ENCODE measurements at regions not wholly inside any gene's neighbourhood (a gene's known extent, or its start where the extent isn't known, plus 50 kb on each side); places are given as distances from the start of the nearest gene placed in this dataset.

- Mint-ChIP-seq H3K27ac (no peak overlapping the region), H3K36me3 (ENCODE audit: low read depth) (no peaks in the 10 kb centered on the region), H3K27me3 (no peaks in the 10 kb centered on the region), H3K9me3 (no peaks in the 10 kb centered on the region), H3K4me3 (no peak overlapping the region), H3K4me1 (no peaks in the 10 kb centered on the region)
- no peak for DNase-seq
- CTCF ChIA-PET, result no interaction called here
- POLR2A ChIA-PET, result no interaction called here
Observed at GRCh38 chr2:145930318-145930717, 1410.4 kb upstream of the ZEB2 start.

- CTCF ChIA-PET, result no interaction called here
Observed at GRCh38 chr2:145927131-145927950, 1407.4 kb upstream of the ZEB2 start.

GRCh38 chr2:145925591-145925990 lies 1405.7 kb upstream of the ZEB2 start:
- no peak overlapping the region for H3K4me3 Mint-ChIP-seq

More at GRCh38 chr2:145927131-145927950, 1407.4 kb upstream of the ZEB2 start:
- Mint-ChIP-seq H3K4me3 (no peak overlapping the region), H3K4me1 (no peaks in the 10 kb centered on the region), H3K9me3 (no peaks in the 10 kb centered on the region), H3K27ac (no peak overlapping the region), H3K27me3 (no peaks in the 10 kb centered on the region), H3K36me3 (ENCODE audit: low read depth) (no peaks in the 10 kb centered on the region)
- POLR2A ChIA-PET, result no interaction called here
- DNase-seq, result no peak

GRCh38 chr2:145919477-145919876 lies 1399.6 kb upstream of the ZEB2 start:
- no peaks in the 10 kb centered on the region for H3K27me3 Mint-ChIP-seq
- CTCF ChIA-PET, result no interaction called here
- H3K27ac Mint-ChIP-seq, result no peak overlapping the region
- H3K36me3 Mint-ChIP-seq (ENCODE audit: low read depth), result no peaks in the 10 kb centered on the region
- H3K9me3 Mint-ChIP-seq, result no peaks in the 10 kb centered on the region
- no peak for DNase-seq
- no peak overlapping the region for H3K4me3 Mint-ChIP-seq
- POLR2A ChIA-PET, result no interaction called here
- no peaks in the 10 kb centered on the region for H3K4me1 Mint-ChIP-seq

More at GRCh38 chr2:145925591-145925990, 1405.7 kb upstream of the ZEB2 start:
- Mint-ChIP-seq H3K36me3 (ENCODE audit: low read depth) (no peaks in the 10 kb centered on the region), H3K27me3 (no peaks in the 10 kb centered on the region), H3K27ac (no peak overlapping the region), H3K4me1 (no peaks in the 10 kb centered on the region), H3K9me3 (no peaks in the 10 kb centered on the region)
- POLR2A ChIA-PET, result no interaction called here
- no peak for DNase-seq
- CTCF ChIA-PET, result no interaction called here

GRCh38 chr2:145918951-145919350 lies 1399.0 kb upstream of the ZEB2 start:
- Mint-ChIP-seq H3K9me3 (no peaks in the 10 kb centered on the region), H3K4me3 (no peak overlapping the region), H3K27me3 (no peaks in the 10 kb centered on the region), H3K27ac (no peak overlapping the region), H3K36me3 (ENCODE audit: low read depth) (no peaks in the 10 kb centered on the region), H3K4me1 (no peaks in the 10 kb centered on the region)
- POLR2A ChIA-PET, result no interaction called here
- DNase-seq, result no peak
- CTCF ChIA-PET, result no interaction called here

- Mint-ChIP-seq H3K36me3 (ENCODE audit: low read depth) (no peaks in the 10 kb centered on the region), H3K27me3 (no peaks in the 10 kb centered on the region), H3K27ac (no peak overlapping the region), H3K4me3 (no peak overlapping the region), H3K9me3 (no peaks in the 10 kb centered on the region), H3K4me1 (no peaks in the 10 kb centered on the region)
- POLR2A ChIA-PET, result no interaction called here
- CTCF ChIA-PET, result no interaction called here
- no peak for DNase-seq
Observed at GRCh38 chr2:145916799-145917198, 1396.9 kb upstream of the ZEB2 start.

- Mint-ChIP-seq H3K4me3 (no peak overlapping the region), H3K27me3 (no peaks in the 10 kb centered on the region), H3K4me1 (no peaks in the 10 kb centered on the region), H3K27ac (no peak overlapping the region), H3K9me3 (no peaks in the 10 kb centered on the region), H3K36me3 (ENCODE audit: low read depth) (no peaks in the 10 kb centered on the region)
- POLR2A ChIA-PET, result no interaction called here
- DNase-seq, result no peak
- CTCF ChIA-PET, result no interaction called here
Observed at GRCh38 chr2:145914716-145915115, 1394.8 kb upstream of the ZEB2 start.

GRCh38 chr2:145910416-145910815 lies 1390.5 kb upstream of the ZEB2 start:
- Mint-ChIP-seq H3K9me3 (no peaks in the 10 kb centered on the region), H3K4me3 (no peak overlapping the region), H3K27ac (no peak overlapping the region), H3K4me1 (no peaks in the 10 kb centered on the region), H3K36me3 (ENCODE audit: low read depth) (no peaks in the 10 kb centered on the region), H3K27me3 (no peaks in the 10 kb centered on the region)
- POLR2A ChIA-PET, result no interaction called here
- DNase-seq, result no peak
- CTCF ChIA-PET, result no interaction called here

- no peaks in the 10 kb centered on the region for H3K4me1 Mint-ChIP-seq
- CTCF ChIA-PET, result no interaction called here
- no peaks in the 10 kb centered on the region for H3K36me3 Mint-ChIP-seq (ENCODE audit: low read depth)
- H3K4me3 Mint-ChIP-seq, result no peak overlapping the region
- H3K9me3 Mint-ChIP-seq, result no peaks in the 10 kb centered on the region
- DNase-seq, result no peak
- POLR2A ChIA-PET, result no interaction called here
- H3K27me3 Mint-ChIP-seq, result no peaks in the 10 kb centered on the region
- H3K27ac Mint-ChIP-seq, result no peak overlapping the region
Observed at GRCh38 chr2:145909766-145910165, 1389.8 kb upstream of the ZEB2 start.

- DNase-seq, result no peak
- Mint-ChIP-seq H3K27ac (no peak overlapping the region), H3K4me1 (no peaks in the 10 kb centered on the region), H3K4me3 (no peak overlapping the region), H3K36me3 (ENCODE audit: low read depth) (no peaks in the 10 kb centered on the region), H3K9me3 (no peaks in the 10 kb centered on the region), H3K27me3 (no peaks in the 10 kb centered on the region)
- ChIA-PET POLR2A (no interaction called here), CTCF (no interaction called here)
Observed at GRCh38 chr2:145909175-145909755, 1389.3 kb upstream of the ZEB2 start.

- no peak for DNase-seq
- H3K4me1 Mint-ChIP-seq, result no peaks in the 10 kb centered on the region
- ChIA-PET CTCF (no interaction called here), POLR2A (no interaction called here)
- no peaks in the 10 kb centered on the region for H3K9me3 Mint-ChIP-seq
- no peaks in the 10 kb centered on the region for H3K36me3 Mint-ChIP-seq (ENCODE audit: low read depth)
- no peaks in the 10 kb centered on the region for H3K27me3 Mint-ChIP-seq
- H3K27ac Mint-ChIP-seq, result no peak overlapping the region
- no peak overlapping the region for H3K4me3 Mint-ChIP-seq
Observed at GRCh38 chr2:145906354-145906753, 1386.4 kb upstream of the ZEB2 start.

GRCh38 chr2:145905371-145905770 lies 1385.5 kb upstream of the ZEB2 start:
- no peak overlapping the region for H3K4me3 Mint-ChIP-seq
- ChIA-PET POLR2A (no interaction called here), CTCF (no interaction called here)
- no peak for DNase-seq
- H3K36me3 Mint-ChIP-seq (ENCODE audit: low read depth), result no peaks in the 10 kb centered on the region
- H3K27me3 Mint-ChIP-seq, result no peaks in the 10 kb centered on the region
- no peak overlapping the region for H3K27ac Mint-ChIP-seq
- H3K4me1 Mint-ChIP-seq, result no peaks in the 10 kb centered on the region
- no peaks in the 10 kb centered on the region for H3K9me3 Mint-ChIP-seq

- Mint-ChIP-seq H3K9me3 (no peaks in the 10 kb centered on the region), H3K27ac (no peak overlapping the region), H3K27me3 (no peaks in the 10 kb centered on the region), H3K36me3 (ENCODE audit: low read depth) (no peaks in the 10 kb centered on the region), H3K4me1 (no peaks in the 10 kb centered on the region), H3K4me3 (no peak overlapping the region)
- CTCF ChIA-PET, result no interaction called here
- no peak for DNase-seq
- POLR2A ChIA-PET, result no interaction called here
Observed at GRCh38 chr2:145897151-145897550, 1377.2 kb upstream of the ZEB2 start.

GRCh38 chr2:145887915-145888314 lies 1368.0 kb upstream of the ZEB2 start:
- Mint-ChIP-seq H3K36me3 (ENCODE audit: low read depth) (no peaks in the 10 kb centered on the region), H3K27ac (no peak overlapping the region), H3K4me3 (no peak overlapping the region), H3K9me3 (no peaks in the 10 kb centered on the region), H3K4me1 (no peaks in the 10 kb centered on the region), H3K27me3 (no peaks in the 10 kb centered on the region)
- ChIA-PET CTCF (no interaction called here), POLR2A (no interaction called here)
- no peak for DNase-seq
